Fibroblast of pulmonary artery (primary cell): ENCODE measurements at regions not wholly inside any gene's neighbourhood (a gene's known extent, or its start where the extent isn't known, plus 50 kb on each side); places are given as distances from the start of the nearest gene placed in this dataset.
"Not testable (repeated sequence)": the region's sequence is repeated elsewhere in the genome, so short reads cannot be mapped to it uniquely, and the experiment has no call there.

Source experiments
- DNase-seq: peaks from one replicate; pipeline ENCODE4 v3.0.0-alpha.2; 2010; ENCODE audit warnings: low read depth
- H3K4me3 ChIP-seq: replicated peaks from 2 replicates; pipeline ENCODE4 v1.5.1; 2011; ENCODE audit warnings: low read depth, mild to moderate bottlenecking, control low read depth, low read length, moderate library complexity
- CTCF ChIP-seq: IDR thresholded peaks from 2 replicates; pipeline ENCODE4 v1.5.1; 2011; ENCODE audit warnings: mild to moderate bottlenecking, control low read depth, low read length, inconsistent platforms; ENCODE audit errors: missing control alignments

- no peak overlapping the region for H3K4me3 ChIP-seq
- no peak for TF ChIP-seq CTCF
- DNase-seq = no peak
Observed at GRCh38 chr22:48483764-48484528, 1343.7 kb downstream of the BRD1 start.

GRCh38 chr22:48482771-48483170, 1344.9 kb downstream of the BRD1 start:
- no peak for DNase-seq
- no peak for TF ChIP-seq CTCF

GRCh38 chr22:48482198-48482597, 1345.5 kb downstream of the BRD1 start:
- not testable (repeated sequence) for H3K4me3 ChIP-seq

More at GRCh38 chr22:48482771-48483170, 1344.9 kb downstream of the BRD1 start:
- H3K4me3 ChIP-seq = no peak overlapping the region

GRCh38 chr22:48481748-48482147, 1345.9 kb downstream of the BRD1 start:
- DNase-seq = no peak
- H3K4me3 ChIP-seq = no peak overlapping the region
- no peak for TF ChIP-seq CTCF

More at GRCh38 chr22:48482198-48482597, 1345.5 kb downstream of the BRD1 start:
- not testable (repeated sequence) for DNase-seq

- DNase-seq = no peak
- H3K4me3 ChIP-seq = no peak overlapping the region
- TF ChIP-seq CTCF = no peak
Observed at GRCh38 chr22:48478529-48479265, 1349.0 kb downstream of the BRD1 start.

- TF ChIP-seq CTCF = no peak
- no peak for DNase-seq
- H3K4me3 ChIP-seq = no peak overlapping the region
Observed at GRCh38 chr22:48478124-48478523, 1349.5 kb downstream of the BRD1 start.

GRCh38 chr22:48477031-48477721, 1350.5 kb downstream of the BRD1 start:
- no peak for TF ChIP-seq CTCF
- no peak for DNase-seq
- H3K4me3 ChIP-seq = no peak overlapping the region
